Ascending aorta (tissue), 2 donors: ENCODE measurements at regions not wholly inside any gene's neighbourhood (a gene's known extent, or its start where the extent isn't known, plus 50 kb on each side); places are given as distances from the start of the nearest gene placed in this dataset.
A peak's percentile ranks its signal among the peaks of the same experiment; 100 is the strongest.

ENCODE experiments used
- DNase-seq, 2 donors: peaks; one replicate each; pipeline ENCODE4 v3.0.0-alpha.2; 2019; ENCODE audit warnings: low spot score in 2 of 2
- H3K27ac ChIP-seq, 2 donors: fragments of 200-600 bp; sonication (generic); one replicate each; pipeline ENCODE4 v1.5.1; 2016 to 2017; ENCODE audit warnings: mild to moderate bottlenecking in 1 of 2
- H3K27me3 ChIP-seq: fragments of 200-600 bp; sonication (generic); one replicate; pipeline ENCODE4 v1.5.1; 2017
- H3K36me3 ChIP-seq, 2 donors: fragments of 200-600 bp; sonication (generic); one replicate each; pipeline ENCODE4 v1.5.1; 2016
- H3K4me1 ChIP-seq, 2 donors: fragments of 200-600 bp; sonication (generic); one replicate each; pipeline ENCODE4 v1.5.1; 2016 to 2017; ENCODE audit warnings: mild to moderate bottlenecking in 1 of 2
- H3K4me3 ChIP-seq, 2 donors: fragments of 200-600 bp; sonication (generic); one replicate each; pipeline ENCODE4 v1.5.1; 2016 to 2017; ENCODE audit warnings: mild to moderate bottlenecking in 1 of 2
- H3K9me3 ChIP-seq, 2 donors: fragments of 200-600 bp; sonication (generic); one replicate each; pipeline ENCODE4 v1.5.1; 2016
- CTCF ChIP-seq, 3 experiments: fragments of 200-600 bp in 2 of 3; fragments of 450-650 bp in 1 of 3; sonication (generic) in 2 of 3; IDR thresholded peaks; one replicate each; pipeline ENCODE4 v1.5.1; 2016 to 2019; ENCODE audit warnings: antibody characterized with exemption in 3 of 3, mild to moderate bottlenecking in 1 of 3, moderate library complexity in 1 of 3
- intact Hi-C: fragments of 100-400 bp; cut with DNase I; formaldehyde crosslinking; loops from one replicate; pipeline ENCODE4 v1.15.1; 2023

GRCh38 chr12:105852951-105853350 is 285.8 kb downstream of the NUAK1 start:
- Histone ChIP-seq H3K27ac (peak overlapping the region; percentile 80 to 87), H3K4me3 (peak overlapping the region in 1 of 2 donors; percentile 50)
- intact Hi-C loops: no loop called here

GRCh38 chr12:105854071-105854470 is 284.7 kb downstream of the NUAK1 start:
- no peak for DNase-seq
- H3K27ac ChIP-seq: peak overlapping the region; percentile 80 to 87
- no peak overlapping the region for H3K4me3 ChIP-seq
- TF ChIP-seq CTCF (IDR thresholded peaks at IDR 0.05): no peak
- intact Hi-C loops: no loop called here
- peaks cover 0 to 4% of the 10 kb centered on the region in 2 donors for H3K4me1 ChIP-seq
- no peaks in the 10 kb centered on the region for H3K36me3 ChIP-seq
- H3K27me3 ChIP-seq: no peaks in the 10 kb centered on the region
- H3K9me3 ChIP-seq: no peaks in the 10 kb centered on the region

More at GRCh38 chr12:105852951-105853350, 285.8 kb downstream of the NUAK1 start:
- Histone ChIP-seq H3K27me3 (no peaks in the 10 kb centered on the region), H3K9me3 (no peaks in the 10 kb centered on the region), H3K4me1 (peaks cover 0 to 4% of the 10 kb centered on the region in 2 donors), H3K36me3 (no peaks in the 10 kb centered on the region)
- peak in 1 of 2 donors; percentile 65 for DNase-seq
- no peak for TF ChIP-seq CTCF (IDR thresholded peaks at IDR 0.05)

GRCh38 chr12:105855361-105856047 is 283.2 kb downstream of the NUAK1 start:
- Histone ChIP-seq H3K36me3 (no peaks in the 10 kb centered on the region), H3K9me3 (no peaks in the 10 kb centered on the region), H3K4me1 (peaks cover 0 to 4% of the 10 kb centered on the region in 2 donors), H3K27ac (no peak overlapping the region), H3K4me3 (no peak overlapping the region), H3K27me3 (no peaks in the 10 kb centered on the region)
- no peak for TF ChIP-seq CTCF (IDR thresholded peaks at IDR 0.05)
- DNase-seq: no peak
- intact Hi-C loops: no loop called here

GRCh38 chr12:105856048-105856405 is 282.7 kb downstream of the NUAK1 start:
- intact Hi-C loops: no loop called here

GRCh38 chr12:105858981-105859710 is 279.6 kb downstream of the NUAK1 start:
- no peaks in the 10 kb centered on the region for H3K36me3 ChIP-seq
- no peak for TF ChIP-seq CTCF (IDR thresholded peaks at IDR 0.05)
- peaks cover 5 to 7% of the 10 kb centered on the region in 2 donors for H3K4me1 ChIP-seq
- intact Hi-C loops: no loop called here
- peaks cover 0 to 13% of the 10 kb centered on the region in 2 donors for H3K9me3 ChIP-seq
- peak overlapping the region; percentile 4 to 17 for H3K27ac ChIP-seq
- no peaks in the 10 kb centered on the region for H3K27me3 ChIP-seq
- H3K4me3 ChIP-seq: no peak overlapping the region
- DNase-seq: no peak

More at GRCh38 chr12:105856048-105856405, 282.7 kb downstream of the NUAK1 start:
- no peak for DNase-seq
- Histone ChIP-seq H3K4me3 (no peak overlapping the region), H3K27me3 (no peaks in the 10 kb centered on the region), H3K27ac (no peak overlapping the region), H3K9me3 (no peaks in the 10 kb centered on the region), H3K36me3 (no peaks in the 10 kb centered on the region), H3K4me1 (peaks cover 0 to 4% of the 10 kb centered on the region in 2 donors)
- no peak for TF ChIP-seq CTCF (IDR thresholded peaks at IDR 0.05)
